ENCODE measurements at regions not wholly inside any gene's neighbourhood (a gene's known extent, or its start where the extent isn't known, plus 50 kb on each side); places are given as distances from the start of the nearest gene placed in this dataset.

GRCh38 chr2:103213028-103213542, 451.3 kb downstream of the TMEM182 start:
- Mint-ChIP-seq H3K9me3 (no peaks in the 10 kb centered on the region), H3K4me1 (no peaks in the 10 kb centered on the region), H3K36me3 (no peaks in the 10 kb centered on the region), H3K27me3 (no peaks in the 10 kb centered on the region), H3K4me3 (no peak overlapping the region), H3K27ac (no peak overlapping the region)
- no peak for DNase-seq

GRCh38 chr2:103218516-103218915, 456.7 kb downstream of the TMEM182 start:
- Mint-ChIP-seq H3K36me3 (no peaks in the 10 kb centered on the region), H3K27ac (no peak overlapping the region), H3K4me1 (no peaks in the 10 kb centered on the region), H3K4me3 (no peak overlapping the region), H3K9me3 (no peaks in the 10 kb centered on the region), H3K27me3 (no peaks in the 10 kb centered on the region)
- DNase-seq: no peak

- Mint-ChIP-seq H3K4me1 (no peaks in the 10 kb centered on the region), H3K27ac (no peak overlapping the region), H3K27me3 (no peaks in the 10 kb centered on the region), H3K36me3 (no peaks in the 10 kb centered on the region), H3K9me3 (no peaks in the 10 kb centered on the region), H3K4me3 (no peak overlapping the region)
- DNase-seq: no peak
These were observed 457.6 kb downstream of the TMEM182 start for GRCh38 chr2:103219398-103219797.

GRCh38 chr2:103222969-103223368, 461.1 kb downstream of the TMEM182 start:
- Mint-ChIP-seq H3K36me3 (no peaks in the 10 kb centered on the region), H3K4me1 (no peaks in the 10 kb centered on the region)

GRCh38 chr2:103230796-103231195, 469.0 kb downstream of the TMEM182 start:
- Mint-ChIP-seq H3K27ac (no peak overlapping the region), H3K9me3 (no peaks in the 10 kb centered on the region), H3K36me3 (no peaks in the 10 kb centered on the region), H3K27me3 (no peaks in the 10 kb centered on the region), H3K4me3 (no peak overlapping the region), H3K4me1 (no peaks in the 10 kb centered on the region)
- DNase-seq: no peak

More at GRCh38 chr2:103222969-103223368, 461.1 kb downstream of the TMEM182 start:
- Mint-ChIP-seq H3K27me3 (no peaks in the 10 kb centered on the region), H3K9me3 (no peaks in the 10 kb centered on the region), H3K27ac (no peak overlapping the region), H3K4me3 (no peak overlapping the region)
- no peak for DNase-seq

- Mint-ChIP-seq H3K9me3 (no peaks in the 10 kb centered on the region), H3K27ac (no peak overlapping the region), H3K36me3 (no peaks in the 10 kb centered on the region), H3K27me3 (no peaks in the 10 kb centered on the region), H3K4me3 (no peak overlapping the region), H3K4me1 (no peaks in the 10 kb centered on the region)
- no peak for DNase-seq
These were observed 471.0 kb downstream of the TMEM182 start for GRCh38 chr2:103232865-103233264.

GRCh38 chr2:103233691-103234090, 471.9 kb downstream of the TMEM182 start:
- H3K27ac Mint-ChIP-seq: no peak overlapping the region
- H3K4me3 Mint-ChIP-seq: no peak overlapping the region
- H3K9me3 Mint-ChIP-seq: peaks cover 5% of the 10 kb centered on the region
- no peaks in the 10 kb centered on the region for H3K4me1 Mint-ChIP-seq
- H3K27me3 Mint-ChIP-seq: no peaks in the 10 kb centered on the region
- DNase-seq: no peak
- H3K36me3 Mint-ChIP-seq: no peaks in the 10 kb centered on the region

GRCh38 chr2:103235283-103235682, 473.5 kb downstream of the TMEM182 start:
- Mint-ChIP-seq H3K4me3 (no peak overlapping the region), H3K9me3 (peaks cover 5% of the 10 kb centered on the region), H3K4me1 (no peaks in the 10 kb centered on the region), H3K27ac (no peak overlapping the region), H3K36me3 (no peaks in the 10 kb centered on the region), H3K27me3 (no peaks in the 10 kb centered on the region)
- DNase-seq: no peak

GRCh38 chr2:103249462-103249861, 487.6 kb downstream of the TMEM182 start:
- H3K36me3 Mint-ChIP-seq: no peaks in the 10 kb centered on the region
- H3K27ac Mint-ChIP-seq: no peak overlapping the region

GRCh38 chr2:103252781-103253180, 490.9 kb downstream of the TMEM182 start:
- DNase-seq: no peak
- Mint-ChIP-seq H3K4me3 (no peak overlapping the region), H3K27ac (no peak overlapping the region), H3K27me3 (no peaks in the 10 kb centered on the region), H3K4me1 (no peaks in the 10 kb centered on the region), H3K9me3 (peaks cover 3% of the 10 kb centered on the region), H3K36me3 (no peaks in the 10 kb centered on the region)

More at GRCh38 chr2:103249462-103249861, 487.6 kb downstream of the TMEM182 start:
- H3K9me3 Mint-ChIP-seq: peaks cover 3% of the 10 kb centered on the region
- H3K4me3 Mint-ChIP-seq: no peak overlapping the region
- H3K27me3 Mint-ChIP-seq: no peaks in the 10 kb centered on the region
- DNase-seq: no peak
- no peaks in the 10 kb centered on the region for H3K4me1 Mint-ChIP-seq

- Mint-ChIP-seq H3K36me3 (no peaks in the 10 kb centered on the region), H3K4me3 (no peak overlapping the region), H3K9me3 (peaks cover 3% of the 10 kb centered on the region), H3K27ac (no peak overlapping the region), H3K27me3 (no peaks in the 10 kb centered on the region), H3K4me1 (no peaks in the 10 kb centered on the region)
- DNase-seq: no peak
These were observed 492.8 kb downstream of the TMEM182 start for GRCh38 chr2:103254611-103255010.

GRCh38 chr2:103264058-103264768, 502.4 kb downstream of the TMEM182 start:
- H3K36me3 Mint-ChIP-seq: no peaks in the 10 kb centered on the region
- peaks cover 4% of the 10 kb centered on the region for H3K9me3 Mint-ChIP-seq
- no peaks in the 10 kb centered on the region for H3K4me1 Mint-ChIP-seq
- DNase-seq: no peak
- no peak overlapping the region for H3K27ac Mint-ChIP-seq
- no peak overlapping the region for H3K4me3 Mint-ChIP-seq
- H3K27me3 Mint-ChIP-seq: no peaks in the 10 kb centered on the region

- Mint-ChIP-seq H3K9me3 (peaks cover 8% of the 10 kb centered on the region), H3K4me3 (no peak overlapping the region), H3K27ac (no peak overlapping the region), H3K36me3 (no peaks in the 10 kb centered on the region), H3K27me3 (no peaks in the 10 kb centered on the region), H3K4me1 (no peaks in the 10 kb centered on the region)
- no peak for DNase-seq
These were observed 503.7 kb downstream of the TMEM182 start for GRCh38 chr2:103265521-103265920.

- Mint-ChIP-seq H3K9me3 (peaks cover 7% of the 10 kb centered on the region), H3K27me3 (no peaks in the 10 kb centered on the region), H3K27ac (no peak overlapping the region), H3K4me1 (no peaks in the 10 kb centered on the region), H3K4me3 (no peak overlapping the region), H3K36me3 (no peaks in the 10 kb centered on the region)
- DNase-seq: no peak
These were observed 507.1 kb downstream of the TMEM182 start for GRCh38 chr2:103268841-103269498.

GRCh38 chr2:103276869-103277268, 515.0 kb downstream of the TMEM182 start:
- H3K27ac Mint-ChIP-seq: no peak overlapping the region
- H3K9me3 Mint-ChIP-seq: peaks cover 3% of the 10 kb centered on the region
- H3K4me1 Mint-ChIP-seq: no peaks in the 10 kb centered on the region
- DNase-seq: no peak
- no peak overlapping the region for H3K4me3 Mint-ChIP-seq
- H3K36me3 Mint-ChIP-seq: no peaks in the 10 kb centered on the region
- no peaks in the 10 kb centered on the region for H3K27me3 Mint-ChIP-seq

- H3K9me3 Mint-ChIP-seq: no peaks in the 10 kb centered on the region
- H3K4me3 Mint-ChIP-seq: no peak overlapping the region
- H3K4me1 Mint-ChIP-seq: no peaks in the 10 kb centered on the region
- no peak for DNase-seq
- no peaks in the 10 kb centered on the region for H3K36me3 Mint-ChIP-seq
- no peak overlapping the region for H3K27ac Mint-ChIP-seq
- no peaks in the 10 kb centered on the region for H3K27me3 Mint-ChIP-seq
These were observed 522.9 kb downstream of the TMEM182 start for GRCh38 chr2:103284750-103285149.
